DMS114 treated with DMSO at 0.1 percent for 48 hours (cell line): ENCODE measurements at regions not wholly inside any gene's neighbourhood (a gene's known extent, or its start where the extent isn't known, plus 50 kb on each side); places are given as distances from the start of the nearest gene placed in this dataset.
"Not testable (repeated sequence)": the region's sequence is repeated elsewhere in the genome, so short reads cannot be mapped to it uniquely, and the experiment has no call there.

Experiments
- DNase-seq: peaks from one replicate; lab custom pipeline; 2025; ENCODE audit not compliant: unreplicated experiment; lab: John Stamatoyannopoulos, UW

GRCh38 chr2:84373391-84373790 lies 85.7 kb downstream of the SUCLG1 start:
- no peak for DNase-seq

GRCh38 chr2:84362541-84362940 lies 96.5 kb downstream of the SUCLG1 start:
- DNase-seq = no peak

GRCh38 chr2:84338069-84338468 lies 121.0 kb downstream of the SUCLG1 start:
- no peak for DNase-seq

GRCh38 chr2:84327645-84328249 lies 131.3 kb downstream of the SUCLG1 start:
- no peak for DNase-seq

GRCh38 chr2:84326831-84327432 lies 132.1 kb downstream of the SUCLG1 start:
- DNase-seq = no peak

- DNase-seq = no peak
These were observed 135.2 kb downstream of the SUCLG1 start for GRCh38 chr2:84323890-84324289.

- no peak for DNase-seq
These were observed 138.1 kb downstream of the SUCLG1 start for GRCh38 chr2:84320940-84321339.

- DNase-seq = no peak
These were observed 139.5 kb downstream of the SUCLG1 start for GRCh38 chr2:84319581-84319980.

- DNase-seq = no peak
These were observed 141.9 kb downstream of the SUCLG1 start for GRCh38 chr2:84317135-84317534.

GRCh38 chr2:84314901-84315330 lies 144.2 kb downstream of the SUCLG1 start:
- DNase-seq = peak; percentile 69

GRCh38 chr2:84314250-84314649 lies 144.8 kb downstream of the SUCLG1 start:
- DNase-seq = no peak

- DNase-seq = no peak
These were observed 149.8 kb downstream of the SUCLG1 start for GRCh38 chr2:84309281-84309680.

- DNase-seq = no peak
These were observed 152.7 kb downstream of the SUCLG1 start for GRCh38 chr2:84306361-84306760.

- peak; percentile 38 for DNase-seq
These were observed 156.3 kb downstream of the SUCLG1 start for GRCh38 chr2:84302513-84303412.

- no peak for DNase-seq
These were observed 157.4 kb downstream of the SUCLG1 start for GRCh38 chr2:84301717-84302116.

GRCh38 chr2:84300696-84301029 lies 158.4 kb downstream of the SUCLG1 start:
- no peak for DNase-seq

- not testable (repeated sequence) for DNase-seq
These were observed 158.9 kb downstream of the SUCLG1 start for GRCh38 chr2:84300001-84300695.

GRCh38 chr2:84299211-84299775 lies 159.8 kb downstream of the SUCLG1 start:
- DNase-seq = no peak

- no peak for DNase-seq
These were observed 161.9 kb downstream of the SUCLG1 start for GRCh38 chr2:84297155-84297554.

- no peak for DNase-seq
These were observed 165.2 kb downstream of the SUCLG1 start for GRCh38 chr2:84293791-84294380.

- DNase-seq = no peak
These were observed 166.5 kb downstream of the SUCLG1 start for GRCh38 chr2:84292545-84292944.
